Activated CD4-positive, alpha-beta T cell treated with anti-CD3 and anti-CD28 coated beads, Interleukin-2, amount 10 ng/mL, durations not matched to agents 7 days and 5 days (primary cell): ENCODE measurements at regions not wholly inside any gene's neighbourhood (a gene's known extent, or its start where the extent isn't known, plus 50 kb on each side); places are given as distances from the start of the nearest gene placed in this dataset.

Source experiments
- CTCF ChIA-PET: fragments of 350-600 bp; sonication (Branson Sonifier 250); formaldehyde crosslinking; loops from one replicate; lab custom pipeline; 2021; ENCODE audit warnings: antibody characterized with exemption; lab: Charles Lee
- POLR2A ChIA-PET: fragments of 350-600 bp; sonication (Branson Sonifier 250); formaldehyde crosslinking; loops from one replicate; lab custom pipeline; 2021; ENCODE audit warnings: antibody characterized with exemption; lab: Charles Lee
- DNase-seq: peaks from one replicate; pipeline ENCODE4 v3.0.0-alpha.2; 2020
- H3K27ac Mint-ChIP-seq: one replicate; pipeline ENCODE4 v1.8.0; 2021; ENCODE audit warnings: mild to moderate bottlenecking, moderate library complexity, mixed read lengths
- H3K27me3 Mint-ChIP-seq: one replicate; pipeline ENCODE4 v1.8.0; 2021; ENCODE audit warnings: mixed read lengths
- H3K36me3 Mint-ChIP-seq: one replicate; pipeline ENCODE4 v1.8.0; 2021; ENCODE audit warnings: low read depth, mixed read lengths
- H3K4me1 Mint-ChIP-seq: one replicate; pipeline ENCODE4 v1.8.0; 2021; ENCODE audit warnings: mixed read lengths
- H3K4me3 Mint-ChIP-seq: one replicate; pipeline ENCODE4 v1.8.0; 2021; ENCODE audit warnings: mild to moderate bottlenecking, moderate library complexity, mixed read lengths
- H3K9me3 Mint-ChIP-seq: one replicate; pipeline ENCODE4 v1.8.0; 2021; ENCODE audit warnings: mixed read lengths

DNA sequence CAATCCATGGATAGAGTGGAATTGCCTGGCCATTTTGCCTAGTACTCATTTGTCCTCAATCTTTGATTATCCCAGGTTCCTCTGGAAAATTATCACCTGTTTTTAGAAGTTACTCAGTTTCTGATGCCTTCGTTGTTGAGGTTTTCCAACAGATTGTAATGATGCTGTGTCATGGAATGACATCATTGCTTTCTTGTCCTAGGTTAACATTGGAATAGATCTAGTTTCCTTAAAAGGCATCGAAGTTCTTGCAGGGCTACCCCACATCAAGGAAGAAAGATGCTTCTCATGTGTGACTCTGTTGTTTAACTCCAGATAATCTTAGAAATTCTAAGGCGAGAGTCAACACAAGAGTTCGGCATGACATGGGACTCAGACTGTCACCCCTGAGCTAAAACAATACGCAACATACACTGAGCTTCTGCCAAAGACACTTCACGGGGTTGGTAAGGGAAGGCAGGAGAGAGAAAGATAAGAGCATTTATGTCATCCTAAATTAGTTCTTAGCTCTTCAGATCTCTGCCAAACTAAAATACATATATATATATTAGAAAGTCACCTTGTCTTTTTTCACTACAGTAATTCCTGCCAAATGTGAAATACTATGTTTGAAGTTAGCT, 293.2 kb upstream of the WWC1 start:
- no peaks in the 10 kb centered on the region for H3K9me3 Mint-ChIP-seq
- no peaks in the 10 kb centered on the region for H3K4me1 Mint-ChIP-seq
- CTCF ChIA-PET: no interaction called here
- no peaks in the 10 kb centered on the region for H3K27me3 Mint-ChIP-seq
- no peak overlapping the region for H3K27ac Mint-ChIP-seq
- no peak for DNase-seq
- no peak overlapping the region for H3K4me3 Mint-ChIP-seq
- POLR2A ChIA-PET: no interaction called here
- no peaks in the 10 kb centered on the region for H3K36me3 Mint-ChIP-seq

GRCh38 chr5:167999182-167999581, 292.3 kb upstream of the WWC1 start:
- ChIA-PET POLR2A (no interaction called here), CTCF (no interaction called here)
- Mint-ChIP-seq H3K36me3 (no peaks in the 10 kb centered on the region), H3K4me3 (no peak overlapping the region), H3K9me3 (no peaks in the 10 kb centered on the region), H3K27ac (no peak overlapping the region), H3K4me1 (no peaks in the 10 kb centered on the region), H3K27me3 (no peaks in the 10 kb centered on the region)
- no peak for DNase-seq

DNA sequence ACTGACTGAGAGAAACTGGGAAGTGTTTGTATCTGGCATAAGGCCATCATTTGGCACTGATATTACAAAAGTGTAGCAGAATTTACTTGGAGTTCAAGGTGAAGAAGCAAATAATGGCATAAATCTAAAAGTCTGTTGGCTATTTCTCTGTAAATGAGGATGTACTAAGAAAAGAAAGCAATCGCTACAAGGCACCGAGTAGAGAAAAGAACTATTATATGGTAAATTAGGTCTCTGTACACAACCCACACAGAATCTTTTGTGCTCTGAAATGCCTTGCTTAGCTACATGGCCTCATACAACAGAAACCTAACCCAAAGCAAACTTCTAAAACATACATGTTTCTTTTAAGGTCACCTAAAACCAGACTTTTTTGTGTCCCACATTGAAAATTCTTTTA, 290.1 kb upstream of the WWC1 start:
- POLR2A ChIA-PET: no interaction called here
- Mint-ChIP-seq H3K27ac (no peak overlapping the region), H3K36me3 (no peaks in the 10 kb centered on the region), H3K4me3 (no peak overlapping the region), H3K9me3 (no peaks in the 10 kb centered on the region), H3K27me3 (no peaks in the 10 kb centered on the region), H3K4me1 (no peaks in the 10 kb centered on the region)
- CTCF ChIA-PET: no interaction called here
- no peak for DNase-seq

- DNase-seq: no peak
- H3K4me3 Mint-ChIP-seq: no peak overlapping the region
- H3K4me1 Mint-ChIP-seq: no peaks in the 10 kb centered on the region
- H3K27ac Mint-ChIP-seq: no peak overlapping the region
- CTCF ChIA-PET: no interaction called here
- H3K27me3 Mint-ChIP-seq: no peaks in the 10 kb centered on the region
- POLR2A ChIA-PET: no interaction called here
- H3K9me3 Mint-ChIP-seq: no peaks in the 10 kb centered on the region
- no peaks in the 10 kb centered on the region for H3K36me3 Mint-ChIP-seq
Measured at GRCh38 chr5:168002116-168002515, 289.3 kb upstream of the WWC1 start.

DNA sequence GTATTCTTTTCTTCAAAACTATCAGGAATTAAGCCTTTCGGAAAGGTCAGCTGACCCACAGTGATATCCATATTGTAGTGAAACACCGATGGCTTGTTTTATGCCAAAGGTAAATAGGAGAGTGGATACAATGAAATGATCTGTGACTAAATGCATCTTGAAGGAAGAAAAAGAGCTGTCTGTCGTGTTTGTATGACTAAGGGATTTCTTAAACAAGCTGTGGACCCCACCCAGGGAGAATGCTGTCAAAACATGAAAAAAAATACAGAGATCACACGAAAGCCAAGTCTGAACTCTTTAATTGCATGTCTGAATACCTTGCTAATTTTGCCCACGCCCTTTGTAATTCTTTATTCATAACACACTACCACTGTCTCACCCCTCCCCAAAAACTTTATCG, 286.4 kb upstream of the WWC1 start:
- Mint-ChIP-seq H3K27ac (no peak overlapping the region), H3K4me1 (no peaks in the 10 kb centered on the region), H3K36me3 (no peaks in the 10 kb centered on the region), H3K4me3 (no peak overlapping the region), H3K27me3 (no peaks in the 10 kb centered on the region), H3K9me3 (no peaks in the 10 kb centered on the region)
- ChIA-PET POLR2A (no interaction called here), CTCF (no interaction called here)
- no peak for DNase-seq

- Mint-ChIP-seq H3K9me3 (no peaks in the 10 kb centered on the region), H3K4me1 (no peaks in the 10 kb centered on the region), H3K27ac (no peak overlapping the region), H3K36me3 (no peaks in the 10 kb centered on the region), H3K27me3 (no peaks in the 10 kb centered on the region), H3K4me3 (no peak overlapping the region)
- DNase-seq: no peak
- ChIA-PET POLR2A (no interaction called here), CTCF (interaction anchor here (0.5 kb wide), 1 partner anchor 223 kb away, joined by 5 read pairs; no protein-coding TSS in a partner anchor)
Measured at GRCh38 chr5:168005936-168006335, 285.5 kb upstream of the WWC1 start.

DNA sequence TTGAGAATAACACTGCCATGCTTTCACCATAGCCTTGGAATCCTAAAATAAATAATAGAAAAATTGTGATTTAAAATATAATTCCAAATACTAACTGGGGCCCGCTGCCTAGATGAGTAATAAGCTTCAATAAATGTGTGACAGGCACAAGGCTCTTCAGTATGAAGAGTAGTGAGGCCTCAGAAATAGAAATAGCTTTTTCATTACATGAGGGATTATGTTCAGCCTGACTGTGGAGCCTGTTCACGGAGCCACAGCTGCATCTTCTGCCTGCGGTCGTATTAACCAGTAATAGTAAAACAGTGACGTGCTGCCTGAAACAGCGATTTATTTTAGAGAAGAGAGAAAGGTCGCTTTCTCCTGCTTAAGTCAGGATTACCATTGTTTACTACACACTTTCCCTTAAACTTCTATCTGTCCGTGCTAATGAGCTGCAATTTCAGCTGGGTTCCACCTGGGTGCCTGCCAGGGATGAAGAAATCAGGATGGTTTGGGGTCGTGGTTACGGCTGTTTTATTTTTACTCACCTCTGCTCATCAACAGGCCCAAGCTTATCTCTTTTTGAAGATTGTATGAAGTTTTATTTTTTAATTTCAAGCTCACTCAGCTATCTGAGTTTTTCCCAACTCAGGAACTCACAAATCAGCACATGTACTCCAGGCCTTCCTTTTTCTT, 284.9 kb upstream of the WWC1 start:
- Mint-ChIP-seq H3K9me3 (no peaks in the 10 kb centered on the region), H3K4me3 (no peak overlapping the region), H3K27me3 (no peaks in the 10 kb centered on the region), H3K4me1 (no peaks in the 10 kb centered on the region), H3K27ac (no peak overlapping the region), H3K36me3 (no peaks in the 10 kb centered on the region)
- POLR2A ChIA-PET: no interaction called here
- DNase-seq: no peak
- CTCF ChIA-PET: interaction anchor here (0.5 kb wide), 1 partner anchor 224 kb away, joined by 5 read pairs; no protein-coding TSS in a partner anchor

DNA sequence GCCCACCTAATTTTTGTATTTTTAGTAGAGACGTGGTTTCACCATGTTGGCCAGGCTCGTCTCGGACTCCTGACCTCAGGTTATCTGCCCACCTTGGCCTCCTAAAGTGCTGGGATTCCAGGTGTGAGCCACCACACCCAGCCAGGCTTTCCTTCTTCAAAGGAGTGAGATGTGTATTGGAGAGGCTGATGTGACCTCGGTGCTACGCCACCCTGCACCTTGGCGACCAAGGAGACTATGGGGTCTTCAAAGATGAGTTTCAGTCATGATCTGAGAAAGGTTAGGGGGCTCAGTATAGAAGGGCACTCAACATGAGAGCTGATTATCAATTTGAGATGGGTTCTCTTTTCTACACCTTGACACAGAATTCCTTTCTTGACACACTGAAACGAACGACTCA, 284.2 kb upstream of the WWC1 start:
- no peaks in the 10 kb centered on the region for H3K36me3 Mint-ChIP-seq
- H3K27ac Mint-ChIP-seq: no peak overlapping the region
- POLR2A ChIA-PET: no interaction called here
- no peak for DNase-seq
- H3K9me3 Mint-ChIP-seq: no peaks in the 10 kb centered on the region
- H3K4me1 Mint-ChIP-seq: no peaks in the 10 kb centered on the region
- H3K27me3 Mint-ChIP-seq: no peaks in the 10 kb centered on the region
- CTCF ChIA-PET: no interaction called here
- H3K4me3 Mint-ChIP-seq: no peak overlapping the region

- Mint-ChIP-seq H3K27ac (no peak overlapping the region), H3K4me3 (no peak overlapping the region), H3K36me3 (no peaks in the 10 kb centered on the region), H3K4me1 (no peaks in the 10 kb centered on the region), H3K9me3 (no peaks in the 10 kb centered on the region), H3K27me3 (no peaks in the 10 kb centered on the region)
- ChIA-PET CTCF (no interaction called here), POLR2A (no interaction called here)
- no peak for DNase-seq
Measured at GRCh38 chr5:168008555-168008954, 282.9 kb upstream of the WWC1 start.

- CTCF ChIA-PET: no interaction called here
Measured at GRCh38 chr5:168011096-168011495, 280.3 kb upstream of the WWC1 start.

GRCh38 chr5:168012006-168012405, 279.4 kb upstream of the WWC1 start:
- ChIA-PET CTCF (interaction anchor here (0.5 kb wide), 1 partner anchor 848 kb away, joined by 3 read pairs; no protein-coding TSS in a partner anchor), POLR2A (no interaction called here)
- no peak for DNase-seq
- no peaks in the 10 kb centered on the region for H3K9me3 Mint-ChIP-seq
- H3K27ac Mint-ChIP-seq: no peak overlapping the region
- H3K4me1 Mint-ChIP-seq: no peaks in the 10 kb centered on the region
- H3K4me3 Mint-ChIP-seq: no peak overlapping the region
- H3K27me3 Mint-ChIP-seq: no peaks in the 10 kb centered on the region
- H3K36me3 Mint-ChIP-seq: no peaks in the 10 kb centered on the region

More at GRCh38 chr5:168011096-168011495, 280.3 kb upstream of the WWC1 start:
- H3K9me3 Mint-ChIP-seq: no peaks in the 10 kb centered on the region
- H3K4me1 Mint-ChIP-seq: no peaks in the 10 kb centered on the region
- DNase-seq: no peak
- H3K36me3 Mint-ChIP-seq: no peaks in the 10 kb centered on the region
- H3K27me3 Mint-ChIP-seq: no peaks in the 10 kb centered on the region
- no peak overlapping the region for H3K27ac Mint-ChIP-seq
- POLR2A ChIA-PET: no interaction called here
- no peak overlapping the region for H3K4me3 Mint-ChIP-seq

DNA sequence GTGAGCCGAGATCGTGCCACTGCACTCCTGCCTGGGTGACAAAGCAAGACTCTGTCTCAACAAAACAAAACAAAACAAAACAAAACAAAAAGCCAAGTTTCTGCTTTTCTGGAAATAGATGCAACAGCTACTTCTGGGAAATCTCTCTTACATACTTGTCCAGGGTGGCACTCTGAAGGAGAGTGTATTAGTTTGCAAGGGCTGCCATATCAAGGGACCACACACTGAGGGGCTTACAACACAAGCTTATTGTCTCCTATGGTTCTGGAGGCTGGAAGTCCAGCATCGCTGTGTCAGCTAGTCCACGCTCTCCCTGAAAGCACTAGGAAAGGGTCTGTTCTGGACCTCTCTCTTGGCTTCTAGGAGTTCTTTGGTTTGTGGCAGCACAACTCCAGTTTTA, 277.9 kb upstream of the WWC1 start:
- Mint-ChIP-seq H3K4me3 (no peak overlapping the region), H3K27me3 (no peaks in the 10 kb centered on the region), H3K9me3 (no peaks in the 10 kb centered on the region), H3K36me3 (no peaks in the 10 kb centered on the region), H3K27ac (no peak overlapping the region), H3K4me1 (no peaks in the 10 kb centered on the region)
- DNase-seq: no peak
- ChIA-PET POLR2A (no interaction called here), CTCF (no interaction called here)

GRCh38 chr5:168014433-168015123, 276.9 kb upstream of the WWC1 start:
- ChIA-PET CTCF (no interaction called here), POLR2A (no interaction called here)
- Mint-ChIP-seq H3K36me3 (no peaks in the 10 kb centered on the region), H3K9me3 (no peaks in the 10 kb centered on the region), H3K27ac (no peak overlapping the region), H3K27me3 (no peaks in the 10 kb centered on the region), H3K4me1 (no peaks in the 10 kb centered on the region), H3K4me3 (no peak overlapping the region)
- no peak for DNase-seq
